Aorta (tissue), 5 donors: ENCODE measurements at regions not wholly inside any gene's neighbourhood (a gene's known extent, or its start where the extent isn't known, plus 50 kb on each side); places are given as distances from the start of the nearest gene placed in this dataset.

Source experiments
- ATAC-seq: fragments of 200-7000 bp; cut with Tn5 transposase; one replicate; pipeline ENCODE4 v1.9.1; 2022; ENCODE audit warnings: moderate library complexity; ENCODE audit not compliant: low FRiP score
- DNase-seq, 2 donors: peaks; one replicate each; pipeline ENCODE4 v3.0.0-alpha.2; 2020
- H3K27ac ChIP-seq, 2 donors: one replicate each; pipeline ENCODE4 v1.5.1; 2013; ENCODE audit warnings: low read length in 2 of 2, mild to moderate bottlenecking in 2 of 2, moderate library complexity in 2 of 2, control low read depth in 1 of 2, inconsistent platforms in 1 of 2, low read depth in 1 of 2
- H3K27me3 ChIP-seq, 2 donors: one replicate each; pipeline ENCODE4 v1.6.1; 2013; ENCODE audit warnings: control low read depth in 1 of 2, low read length in 1 of 2, mild to moderate bottlenecking in 1 of 2, moderate library complexity in 1 of 2; ENCODE audit not compliant: insufficient read depth in 2 of 2, control insufficient read depth in 1 of 2
- H3K36me3 ChIP-seq, 2 donors: one replicate each; pipeline ENCODE4 v1.6.1; 2013; ENCODE audit warnings: control low read depth in 1 of 2, low read length in 1 of 2, mild to moderate bottlenecking in 1 of 2; ENCODE audit not compliant: insufficient read depth in 2 of 2, control insufficient read depth in 1 of 2
- H3K4me1 ChIP-seq, 2 donors: one replicate each; pipeline ENCODE4 v1.6.1; 2013; ENCODE audit warnings: low read length in 2 of 2, control low read depth in 1 of 2, mild to moderate bottlenecking in 1 of 2, moderate library complexity in 1 of 2; ENCODE audit not compliant: insufficient read depth in 2 of 2, control insufficient read depth in 1 of 2
- H3K4me3 ChIP-seq, 2 donors: one replicate each; pipeline ENCODE4 v1.5.1; 2013; ENCODE audit warnings: low read length in 2 of 2, control low read depth in 1 of 2, mild to moderate bottlenecking in 1 of 2
- H3K9me3 ChIP-seq: one replicate; pipeline ENCODE4 v1.6.1; 2013; ENCODE audit warnings: mild to moderate bottlenecking, low read length; ENCODE audit not compliant: control insufficient read depth
- WGBS, 2 donors: extraction: QIAGEN DNeasy Blood & Tissue Kit; methylation state at CpG; one replicate each; pipeline ENCODE4 v1.1.7; 2013; 5-methylcytosine and 5-hydroxymethylcytosine counted together
- intact Hi-C, 2 donors: fragments of 100-400 bp; cut with DNase I; formaldehyde crosslinking; loops; one replicate each; pipeline versions ENCODE4 v1.14.2 to v1.15.0; 2022
- donor health status: healthy with polysubstance abuse.
- donor health status: Bipolar disorder and iron deficiency.
- donor health status: DM: no; HTN: no; CAD: no.
- donor health status: DM: no; HTN: no; CAD: no.
- donor health status: DM: yes; HTN: yes; CAD: no.

GRCh38 chr20:55745840-55746239, 259.5 kb downstream of the CBLN4 start:
- no peaks in the 10 kb centered on the region for H3K36me3 ChIP-seq
- no peak overlapping the region for H3K4me3 ChIP-seq
- DNase-seq, result no peak
- intact Hi-C loops, result no loop called here
- H3K9me3 ChIP-seq, result no peaks in the 10 kb centered on the region
- no peak for ATAC-seq
- no peak overlapping the region for H3K27ac ChIP-seq
- no peaks in the 10 kb centered on the region for H3K27me3 ChIP-seq
- 85 to 91% methylated on average over 1 of the region's 1 CpG for WGBS, 2 donors
- no peaks in the 10 kb centered on the region for H3K4me1 ChIP-seq

- H3K4me3 ChIP-seq, result no peak overlapping the region
- no peaks in the 10 kb centered on the region for H3K9me3 ChIP-seq
- WGBS, 2 donors, result 66 to 70% methylated on average over 10 of the region's 10 CpGs
- H3K27ac ChIP-seq, result no peak overlapping the region
- no peak for ATAC-seq
- no peaks in the 10 kb centered on the region for H3K36me3 ChIP-seq
- H3K4me1 ChIP-seq, result no peaks in the 10 kb centered on the region
- DNase-seq, result no peak
- no peaks in the 10 kb centered on the region for H3K27me3 ChIP-seq
- intact Hi-C loops, result no loop called here
Observed at GRCh38 chr20:55744896-55745295, 260.4 kb downstream of the CBLN4 start.

GRCh38 chr20:55741801-55742200, 263.5 kb downstream of the CBLN4 start:
- no peak for ATAC-seq
- no peaks in the 10 kb centered on the region for H3K4me1 ChIP-seq
- no peak overlapping the region for H3K4me3 ChIP-seq
- intact Hi-C loops, result no loop called here
- no peak for DNase-seq
- 92% methylated on average over 3 of the region's 3 CpGs for WGBS, 2 donors
- no peaks in the 10 kb centered on the region for H3K36me3 ChIP-seq
- H3K27ac ChIP-seq, result no peak overlapping the region
- H3K9me3 ChIP-seq, result peaks cover 2% of the 10 kb centered on the region
- H3K27me3 ChIP-seq, result no peaks in the 10 kb centered on the region

- WGBS, 2 donors, result 93% methylated on average over 8 of the region's 8 CpGs
- H3K4me3 ChIP-seq, result no peak overlapping the region
- DNase-seq, result no peak
- H3K36me3 ChIP-seq, result no peaks in the 10 kb centered on the region
- H3K27ac ChIP-seq, result no peak overlapping the region
- intact Hi-C loops, result no loop called here
- H3K9me3 ChIP-seq, result peaks cover 2% of the 10 kb centered on the region
- no peaks in the 10 kb centered on the region for H3K27me3 ChIP-seq
- no peaks in the 10 kb centered on the region for H3K4me1 ChIP-seq
- no peak for ATAC-seq
Observed at GRCh38 chr20:55740076-55740475, 265.2 kb downstream of the CBLN4 start.

GRCh38 chr20:55730321-55730720, 275.0 kb downstream of the CBLN4 start:
- no peak overlapping the region for H3K4me3 ChIP-seq
- no peaks in the 10 kb centered on the region for H3K27me3 ChIP-seq
- ATAC-seq, result no peak
- no peak overlapping the region for H3K27ac ChIP-seq
- H3K36me3 ChIP-seq, result no peaks in the 10 kb centered on the region
- H3K9me3 ChIP-seq, result no peaks in the 10 kb centered on the region
- WGBS, 2 donors, result 68 to 71% methylated on average over 4 of the region's 4 CpGs
- no peaks in the 10 kb centered on the region for H3K4me1 ChIP-seq
- DNase-seq, result no peak
- intact Hi-C loops, result no loop called here

GRCh38 chr20:55714736-55715135, 290.6 kb downstream of the CBLN4 start:
- Histone ChIP-seq H3K9me3 (no peaks in the 10 kb centered on the region), H3K27me3 (no peaks in the 10 kb centered on the region), H3K36me3 (no peaks in the 10 kb centered on the region), H3K4me1 (no peaks in the 10 kb centered on the region), H3K27ac (no peak overlapping the region), H3K4me3 (no peak overlapping the region)
- intact Hi-C loops, result no loop called here
- no peak for DNase-seq
- WGBS, 2 donors, result 60 to 89% methylated on average over 6 of the region's 6 CpGs
- ATAC-seq, result no peak

- Histone ChIP-seq H3K27ac (no peak overlapping the region), H3K4me3 (no peak overlapping the region), H3K27me3 (no peaks in the 10 kb centered on the region), H3K4me1 (no peaks in the 10 kb centered on the region), H3K9me3 (peaks cover 1% of the 10 kb centered on the region), H3K36me3 (no peaks in the 10 kb centered on the region)
- intact Hi-C loops, result no loop called here
- DNase-seq, result no peak
- no peak for ATAC-seq
Observed at GRCh38 chr20:55714082-55714481, 291.2 kb downstream of the CBLN4 start.

- Histone ChIP-seq H3K27ac (no peak overlapping the region), H3K36me3 (no peaks in the 10 kb centered on the region), H3K27me3 (no peaks in the 10 kb centered on the region), H3K9me3 (peaks cover 1% of the 10 kb centered on the region), H3K4me1 (no peaks in the 10 kb centered on the region), H3K4me3 (no peak overlapping the region)
- intact Hi-C loops, result no loop called here
- WGBS, 2 donors, result 63 to 84% methylated on average over 3 of the region's 3 CpGs
- DNase-seq, result no peak
- no peak for ATAC-seq
Observed at GRCh38 chr20:55704458-55704857, 300.9 kb downstream of the CBLN4 start.

- H3K9me3 ChIP-seq, result no peaks in the 10 kb centered on the region
- 86 to 93% methylated on average over 3 of the region's 3 CpGs for WGBS, 2 donors
- no peak overlapping the region for H3K27ac ChIP-seq
- ATAC-seq (no peak), DNase-seq (no peak)
- H3K4me1 ChIP-seq, result no peaks in the 10 kb centered on the region
- no peaks in the 10 kb centered on the region for H3K27me3 ChIP-seq
- no peak overlapping the region for H3K4me3 ChIP-seq
- intact Hi-C loops, result no loop called here
- H3K36me3 ChIP-seq, result no peaks in the 10 kb centered on the region
Observed at GRCh38 chr20:55701467-55701866, 303.9 kb downstream of the CBLN4 start.
